HCT116 (cell line): ENCODE measurements at regions not wholly inside any gene's neighbourhood (a gene's known extent, or its start where the extent isn't known, plus 50 kb on each side); places are given as distances from the start of the nearest gene placed in this dataset.

Experiments
- CTCF ChIP-seq, 3 experiments: fragments of 200-600 bp in 1 of 3; sonication (generic) in 1 of 3; IDR thresholded peaks in 2 of 3; conservative IDR thresholded peaks in 1 of 3; 2 replicates each; pipeline ENCODE4 v1.5.1; 2012 to 2017; ENCODE audit warnings: low read depth in 2 of 3, low read length in 2 of 3, antibody characterized with exemption in 1 of 3, borderline replicate concordance in 1 of 3, control low read depth in 1 of 3, mild to moderate bottlenecking in 1 of 3, mixed read lengths in 1 of 3, mixed run types in 1 of 3, moderate library complexity in 1 of 3; ENCODE audit not compliant: insufficient read depth in 1 of 3
- EZH2 ChIP-seq: fragments of 200-600 bp; sonication (generic); IDR thresholded peaks from 2 replicates; pipeline ENCODE4 v1.6.1; 2017; ENCODE audit warnings: antibody characterized with exemption, mixed run types
- EZH2phosphoT487 ChIP-seq: fragments of 200-600 bp; IDR thresholded peaks from 2 replicates; pipeline ENCODE4 v1.6.1; 2018; ENCODE audit warnings: antibody characterized with exemption, borderline replicate concordance
- MAX ChIP-seq: IDR thresholded peaks from 2 replicates; pipeline ENCODE4 v1.6.1; 2012
- POLR2A ChIP-seq: IDR thresholded peaks from 2 replicates; pipeline ENCODE4 v1.7.0; 2011; ENCODE audit warnings: borderline replicate concordance; ENCODE audit not compliant: insufficient read depth, insufficient read length; ENCODE audit errors: extremely low read depth
- POLR2AphosphoS5 ChIP-seq: IDR thresholded peaks from 2 replicates; pipeline ENCODE4 v1.6.1; 2011; ENCODE audit warnings: mild to moderate bottlenecking, low read depth, low read length, moderate library complexity
- REST ChIP-seq: IDR thresholded peaks from 2 replicates; pipeline ENCODE4 v1.6.1; 2012; ENCODE audit warnings: low read depth
- YY1 ChIP-seq: IDR thresholded peaks from 2 replicates; pipeline ENCODE4 v1.6.1; 2011; ENCODE audit warnings: low read length, low read depth, moderate library complexity, mild to moderate bottlenecking; ENCODE audit not compliant: insufficient replicate concordance; ENCODE audit errors: extremely low read depth
- ZNF274 ChIP-seq: fragments of 200-500 bp; sonication (Bioruptor generic); IDR thresholded peaks from 2 replicates; pipeline ENCODE4 v1.6.1; 2014; ENCODE audit warnings: mild to moderate bottlenecking, low read depth, low read length, inconsistent platforms
- TF ChIP-seq, protein P1 (sequence below): IDR thresholded peaks from 2 replicates; pipeline ENCODE4 v1.6.1; 2011; ENCODE audit warnings: mild to moderate bottlenecking, low read length, moderate library complexity; ENCODE audit not compliant: insufficient replicate concordance; ENCODE audit errors: extremely low read depth
- TF ChIP-seq, protein P2 (sequence below): IDR thresholded peaks from 2 replicates; pipeline ENCODE4 v1.6.1; 2012

DNA sequence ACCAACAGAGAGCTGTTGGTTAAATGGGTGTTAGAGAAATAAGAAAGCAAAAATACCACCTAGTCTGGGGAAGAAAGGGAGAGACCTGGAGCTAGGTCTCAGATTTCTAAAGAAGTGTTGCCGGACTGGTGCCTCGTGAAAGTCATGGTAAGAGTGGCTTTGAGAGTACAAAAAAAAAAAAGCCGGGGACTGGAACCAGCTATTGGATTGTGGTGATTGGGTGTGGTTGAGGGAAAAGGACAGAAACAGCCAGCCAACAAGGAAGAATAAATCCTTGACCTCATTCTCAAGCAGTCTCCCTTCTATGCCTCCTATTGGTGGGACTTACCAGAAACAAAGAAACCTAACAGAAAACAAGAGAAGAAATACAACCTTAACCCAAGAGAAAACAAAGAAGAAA lies 346.4 kb upstream of the KCNMB2 start:
- TF ChIP-seq REST (no peak), POLR2A (no peak), ZNF274 (no peak), CTCF (IDR thresholded peaks at IDR 0.05 in 2 of 3, conservative IDR thresholded peaks at IDR 0.05 in 1 of 3; ENCODE audit: borderline replicate concordance in 1 of 3, insufficient read depth in 1 of 3, low read depth in 2 of 3, low read length in 2 of 3) (no peak), EZH2phosphoT487 (no peak), POLR2AphosphoS5 (no peak), MAX (no peak), EZH2 (no peak), YY1 (no peak)
- TF ChIP-seq, protein P1, sequence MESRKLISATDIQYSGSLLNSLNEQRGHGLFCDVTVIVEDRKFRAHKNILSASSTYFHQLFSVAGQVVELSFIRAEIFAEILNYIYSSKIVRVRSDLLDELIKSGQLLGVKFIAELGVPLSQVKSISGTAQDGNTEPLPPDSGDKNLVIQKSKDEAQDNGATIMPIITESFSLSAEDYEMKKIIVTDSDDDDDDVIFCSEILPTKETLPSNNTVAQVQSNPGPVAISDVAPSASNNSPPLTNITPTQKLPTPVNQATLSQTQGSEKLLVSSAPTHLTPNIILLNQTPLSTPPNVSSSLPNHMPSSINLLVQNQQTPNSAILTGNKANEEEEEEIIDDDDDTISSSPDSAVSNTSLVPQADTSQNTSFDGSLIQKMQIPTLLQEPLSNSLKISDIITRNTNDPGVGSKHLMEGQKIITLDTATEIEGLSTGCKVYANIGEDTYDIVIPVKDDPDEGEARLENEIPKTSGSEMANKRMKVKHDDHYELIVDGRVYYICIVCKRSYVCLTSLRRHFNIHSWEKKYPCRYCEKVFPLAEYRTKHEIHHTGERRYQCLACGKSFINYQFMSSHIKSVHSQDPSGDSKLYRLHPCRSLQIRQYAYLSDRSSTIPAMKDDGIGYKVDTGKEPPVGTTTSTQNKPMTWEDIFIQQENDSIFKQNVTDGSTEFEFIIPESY = no peak
- TF ChIP-seq, protein P2, sequence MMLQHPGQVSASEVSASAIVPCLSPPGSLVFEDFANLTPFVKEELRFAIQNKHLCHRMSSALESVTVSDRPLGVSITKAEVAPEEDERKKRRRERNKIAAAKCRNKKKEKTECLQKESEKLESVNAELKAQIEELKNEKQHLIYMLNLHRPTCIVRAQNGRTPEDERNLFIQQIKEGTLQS = no peak
